Stimulated activated CD4-positive, alpha-beta T cell treated with anti-CD3 and anti-CD28 coated beads, Interleukin-4, amount 100 ng/mL, for 48 hours (primary cell): ENCODE measurements at regions not wholly inside any gene's neighbourhood (a gene's known extent, or its start where the extent isn't known, plus 50 kb on each side); places are given as distances from the start of the nearest gene placed in this dataset.
"Not testable (repeated sequence)": the region's sequence is repeated elsewhere in the genome, so short reads cannot be mapped to it uniquely, and the experiment has no call there.

ENCODE experiments used
- DNase-seq, 2 donors: peaks; one replicate each; pipeline ENCODE4 v3.0.0-alpha.2; 2020; ENCODE audit warnings: low read depth in 2 of 2

GRCh38 chr7:17557251-17557671, 258.8 kb downstream of the AHR start:
- DNase-seq = no peak

- DNase-seq = no peak
Observed at GRCh38 chr7:17558135-17558534, 259.7 kb downstream of the AHR start.

- DNase-seq = no peak
Observed at GRCh38 chr7:17558558-17559332, 260.3 kb downstream of the AHR start.

GRCh38 chr7:17559388-17559787, 260.9 kb downstream of the AHR start:
- no peak for DNase-seq

- no peak for DNase-seq
Observed at GRCh38 chr7:17560516-17560915, 262.1 kb downstream of the AHR start.

- DNase-seq = no peak
Observed at GRCh38 chr7:17560966-17561365, 262.5 kb downstream of the AHR start.

- DNase-seq = no peak
Observed at GRCh38 chr7:17564678-17565212, 266.3 kb downstream of the AHR start.

GRCh38 chr7:17580141-17580540, 281.7 kb downstream of the AHR start:
- no peak for DNase-seq

GRCh38 chr7:17580856-17581255, 282.4 kb downstream of the AHR start:
- no peak for DNase-seq

- no peak for DNase-seq
Observed at GRCh38 chr7:17581301-17581700, 282.8 kb downstream of the AHR start.

GRCh38 chr7:17582696-17583095, 284.2 kb downstream of the AHR start:
- DNase-seq = not testable (repeated sequence)

GRCh38 chr7:17583786-17584185, 285.3 kb downstream of the AHR start:
- DNase-seq = no peak

- no peak for DNase-seq
Observed at GRCh38 chr7:17584822-17585221, 286.4 kb downstream of the AHR start.

GRCh38 chr7:17586711-17587110, 288.3 kb downstream of the AHR start:
- DNase-seq = no peak

GRCh38 chr7:17588730-17589129, 290.3 kb downstream of the AHR start:
- DNase-seq = no peak

GRCh38 chr7:17589671-17590070, 291.2 kb downstream of the AHR start:
- no peak for DNase-seq

- DNase-seq = no peak
Observed at GRCh38 chr7:17590221-17590620, 291.8 kb downstream of the AHR start.

GRCh38 chr7:17593819-17594419, 295.5 kb downstream of the AHR start:
- no peak for DNase-seq

- no peak for DNase-seq
Observed at GRCh38 chr7:17595546-17595945, 297.1 kb downstream of the AHR start.

GRCh38 chr7:17598305-17598704, 299.9 kb downstream of the AHR start:
- DNase-seq = no peak

GRCh38 chr7:17598846-17599245, 300.4 kb downstream of the AHR start:
- DNase-seq = no peak

- DNase-seq = no peak
Observed at GRCh38 chr7:17599733-17600339, 301.4 kb downstream of the AHR start.

GRCh38 chr7:17600340-17600752, 301.9 kb downstream of the AHR start:
- no peak for DNase-seq
